ENCODE measurements at regions not wholly inside any gene's neighbourhood (a gene's known extent, or its start where the extent isn't known, plus 50 kb on each side); places are given as distances from the start of the nearest gene placed in this dataset.

GRCh38 chr3:124461126-124461525 lies 269.1 kb upstream of the UMPS start:
- TF ChIP-seq, protein P1, sequence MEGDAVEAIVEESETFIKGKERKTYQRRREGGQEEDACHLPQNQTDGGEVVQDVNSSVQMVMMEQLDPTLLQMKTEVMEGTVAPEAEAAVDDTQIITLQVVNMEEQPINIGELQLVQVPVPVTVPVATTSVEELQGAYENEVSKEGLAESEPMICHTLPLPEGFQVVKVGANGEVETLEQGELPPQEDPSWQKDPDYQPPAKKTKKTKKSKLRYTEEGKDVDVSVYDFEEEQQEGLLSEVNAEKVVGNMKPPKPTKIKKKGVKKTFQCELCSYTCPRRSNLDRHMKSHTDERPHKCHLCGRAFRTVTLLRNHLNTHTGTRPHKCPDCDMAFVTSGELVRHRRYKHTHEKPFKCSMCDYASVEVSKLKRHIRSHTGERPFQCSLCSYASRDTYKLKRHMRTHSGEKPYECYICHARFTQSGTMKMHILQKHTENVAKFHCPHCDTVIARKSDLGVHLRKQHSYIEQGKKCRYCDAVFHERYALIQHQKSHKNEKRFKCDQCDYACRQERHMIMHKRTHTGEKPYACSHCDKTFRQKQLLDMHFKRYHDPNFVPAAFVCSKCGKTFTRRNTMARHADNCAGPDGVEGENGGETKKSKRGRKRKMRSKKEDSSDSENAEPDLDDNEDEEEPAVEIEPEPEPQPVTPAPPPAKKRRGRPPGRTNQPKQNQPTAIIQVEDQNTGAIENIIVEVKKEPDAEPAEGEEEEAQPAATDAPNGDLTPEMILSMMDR (IDR thresholded peaks at IDR 0.05) = no peak
- TF ChIP-seq POLR2AphosphoS5 (IDR thresholded peaks at IDR 0.05; ENCODE audit: low read depth, low read length) = no peak
- TF ChIP-seq, protein P2, sequence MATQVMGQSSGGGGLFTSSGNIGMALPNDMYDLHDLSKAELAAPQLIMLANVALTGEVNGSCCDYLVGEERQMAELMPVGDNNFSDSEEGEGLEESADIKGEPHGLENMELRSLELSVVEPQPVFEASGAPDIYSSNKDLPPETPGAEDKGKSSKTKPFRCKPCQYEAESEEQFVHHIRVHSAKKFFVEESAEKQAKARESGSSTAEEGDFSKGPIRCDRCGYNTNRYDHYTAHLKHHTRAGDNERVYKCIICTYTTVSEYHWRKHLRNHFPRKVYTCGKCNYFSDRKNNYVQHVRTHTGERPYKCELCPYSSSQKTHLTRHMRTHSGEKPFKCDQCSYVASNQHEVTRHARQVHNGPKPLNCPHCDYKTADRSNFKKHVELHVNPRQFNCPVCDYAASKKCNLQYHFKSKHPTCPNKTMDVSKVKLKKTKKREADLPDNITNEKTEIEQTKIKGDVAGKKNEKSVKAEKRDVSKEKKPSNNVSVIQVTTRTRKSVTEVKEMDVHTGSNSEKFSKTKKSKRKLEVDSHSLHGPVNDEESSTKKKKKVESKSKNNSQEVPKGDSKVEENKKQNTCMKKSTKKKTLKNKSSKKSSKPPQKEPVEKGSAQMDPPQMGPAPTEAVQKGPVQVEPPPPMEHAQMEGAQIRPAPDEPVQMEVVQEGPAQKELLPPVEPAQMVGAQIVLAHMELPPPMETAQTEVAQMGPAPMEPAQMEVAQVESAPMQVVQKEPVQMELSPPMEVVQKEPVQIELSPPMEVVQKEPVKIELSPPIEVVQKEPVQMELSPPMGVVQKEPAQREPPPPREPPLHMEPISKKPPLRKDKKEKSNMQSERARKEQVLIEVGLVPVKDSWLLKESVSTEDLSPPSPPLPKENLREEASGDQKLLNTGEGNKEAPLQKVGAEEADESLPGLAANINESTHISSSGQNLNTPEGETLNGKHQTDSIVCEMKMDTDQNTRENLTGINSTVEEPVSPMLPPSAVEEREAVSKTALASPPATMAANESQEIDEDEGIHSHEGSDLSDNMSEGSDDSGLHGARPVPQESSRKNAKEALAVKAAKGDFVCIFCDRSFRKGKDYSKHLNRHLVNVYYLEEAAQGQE (IDR thresholded peaks at IDR 0.05; ENCODE audit: insufficient read depth in 1 of 2, low read depth in 2 of 2, low read length in 1 of 2) = no peak
